GM18511 (cell line): ENCODE measurements at regions not wholly inside any gene's neighbourhood (a gene's known extent, or its start where the extent isn't known, plus 50 kb on each side); places are given as distances from the start of the nearest gene placed in this dataset.

ENCODE experiments used
- ATAC-seq: cut with Tn5 transposase; IDR thresholded peaks from one replicate; pipeline ENCODE4 v1.9.1; 2021; ENCODE audit warnings: mild to moderate bottlenecking, moderate library complexity; ENCODE audit not compliant: unreplicated experiment

DNA sequence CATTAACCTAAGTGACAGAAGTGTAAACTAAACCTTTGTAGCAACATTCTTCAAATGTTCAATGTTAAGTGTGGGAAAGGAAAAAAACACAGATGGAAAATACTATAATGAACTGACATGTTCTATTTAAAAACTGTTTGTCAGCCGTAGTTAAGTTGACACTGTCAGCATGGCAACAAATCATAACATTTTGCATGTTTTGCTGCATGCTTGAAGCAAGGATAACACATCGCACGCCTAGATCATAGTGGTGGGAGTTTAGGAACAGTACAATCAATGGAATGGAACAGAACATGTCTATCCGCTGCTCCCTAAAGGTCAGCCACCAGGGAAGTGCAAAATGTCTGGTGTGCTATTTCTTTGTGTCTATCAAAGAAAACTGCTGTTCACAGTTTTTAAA lies 62.5 kb upstream of the ESRRG start:
- no peak for ATAC-seq

DNA sequence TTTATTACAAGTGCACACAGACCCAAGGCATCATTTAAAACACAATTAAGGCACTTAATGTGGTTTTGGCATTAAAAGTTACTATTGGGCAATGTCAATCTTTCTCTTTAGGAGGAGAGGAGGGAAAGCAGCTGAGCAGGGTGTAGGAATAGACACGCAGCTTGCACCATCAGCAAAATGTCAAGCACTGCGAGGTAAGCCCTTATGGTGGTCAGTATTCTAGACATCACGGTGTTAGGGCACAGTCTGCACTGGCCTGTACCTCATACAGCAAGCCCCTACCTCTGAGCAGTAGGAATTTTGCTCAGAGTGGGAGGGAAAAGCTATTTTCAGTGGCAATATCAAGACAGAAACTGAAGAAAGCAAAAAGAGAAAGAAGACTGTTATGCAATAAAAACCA lies 62.0 kb upstream of the ESRRG start:
- ATAC-seq = no peak

DNA sequence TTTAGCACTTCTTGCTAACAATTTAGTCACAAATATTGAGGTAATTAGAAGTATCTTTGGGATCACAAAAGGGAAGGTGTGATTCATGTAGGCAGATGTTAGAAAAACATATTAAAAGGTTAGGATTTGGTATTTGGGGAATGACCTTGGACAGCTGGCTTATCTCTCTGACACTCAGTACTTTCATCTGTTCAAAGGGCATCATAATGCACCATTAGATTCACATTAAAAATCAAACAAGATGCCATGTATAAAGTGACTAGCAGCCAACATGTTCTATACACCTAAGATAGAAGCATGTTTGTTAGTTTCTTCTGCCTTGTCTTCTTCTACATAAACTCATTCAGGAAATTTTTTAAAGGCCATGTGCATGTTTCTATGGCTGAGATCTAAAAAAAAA lies 56.5 kb upstream of the ESRRG start:
- ATAC-seq = no peak

DNA sequence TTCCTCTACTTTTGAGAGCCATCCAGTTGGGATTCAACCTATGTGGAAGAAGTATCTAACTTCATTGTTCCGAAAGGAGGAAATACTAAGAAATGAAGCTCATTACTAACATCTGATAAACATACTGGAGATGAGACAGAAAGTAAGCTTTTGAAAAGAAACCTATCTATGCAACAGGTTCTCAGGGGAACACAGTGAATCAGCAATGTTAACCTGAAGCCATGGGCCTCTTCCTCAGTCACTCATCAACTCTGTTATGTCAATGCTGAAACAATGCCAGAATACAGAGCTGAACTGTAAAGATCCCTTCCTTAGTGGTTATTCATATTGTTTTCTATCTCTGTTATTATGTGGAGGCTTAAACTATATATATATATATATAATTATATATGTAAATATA lies 55.5 kb upstream of the ESRRG start:
- no peak for ATAC-seq

DNA sequence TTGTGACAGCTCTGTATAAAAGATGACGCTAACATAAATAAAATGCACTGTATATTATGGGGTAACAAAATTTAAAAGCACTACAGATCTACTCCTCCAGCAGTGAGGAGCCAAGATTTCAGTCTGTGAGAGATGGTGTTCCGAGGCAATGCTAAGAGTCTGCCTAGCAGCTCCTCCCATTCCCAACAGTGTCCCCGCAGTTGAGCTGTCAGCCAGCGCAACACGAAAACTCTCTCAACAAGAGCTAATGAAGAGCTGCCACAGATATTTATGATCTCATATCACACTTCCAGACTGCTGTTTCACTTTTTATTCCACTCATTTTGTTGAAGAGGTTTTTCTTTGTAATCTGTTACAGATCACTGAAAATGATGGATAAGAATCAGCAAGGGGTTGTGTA lies 53.9 kb upstream of the ESRRG start:
- no peak for ATAC-seq
